ENCODE measurements at regions not wholly inside any gene's neighbourhood (a gene's known extent, or its start where the extent isn't known, plus 50 kb on each side); places are given as distances from the start of the nearest gene placed in this dataset.
"Not testable (repeated sequence)": the region's sequence is repeated elsewhere in the genome, so short reads cannot be mapped to it uniquely, and the experiment has no call there.

DNA sequence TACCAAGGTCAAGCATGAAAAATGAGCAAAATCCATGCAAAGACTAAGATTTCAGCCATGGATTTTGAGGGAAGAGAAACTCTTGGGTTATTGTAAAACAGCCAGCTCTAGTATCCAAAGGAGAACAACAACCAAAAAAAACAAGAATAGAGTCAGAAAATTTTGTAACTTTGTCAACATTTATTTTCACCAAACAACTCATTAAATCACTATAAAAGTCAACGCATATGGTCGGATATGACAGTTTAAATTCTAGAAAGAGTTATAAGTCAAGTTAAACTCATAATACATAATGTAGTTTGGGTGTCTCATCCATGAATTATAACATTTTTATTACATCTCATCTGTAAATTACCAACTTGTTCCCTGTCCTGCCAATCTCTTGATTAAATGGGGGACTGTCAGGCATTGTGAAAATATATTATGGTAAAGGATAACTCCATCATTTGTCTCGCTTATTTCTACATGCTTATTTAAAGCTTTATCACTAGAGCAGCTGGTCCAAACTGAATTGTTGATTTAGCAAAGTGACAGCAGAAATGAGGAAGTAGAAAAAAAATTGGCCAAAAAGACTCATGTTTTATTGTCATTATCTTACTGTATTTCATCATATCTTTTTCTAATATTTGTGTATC lies 224.8 kb upstream of the NOCT start:
- no peak for DNase-seq

GRCh38 chr4:138789796-138790195 lies 225.8 kb upstream of the NOCT start:
- no peak for DNase-seq

DNA sequence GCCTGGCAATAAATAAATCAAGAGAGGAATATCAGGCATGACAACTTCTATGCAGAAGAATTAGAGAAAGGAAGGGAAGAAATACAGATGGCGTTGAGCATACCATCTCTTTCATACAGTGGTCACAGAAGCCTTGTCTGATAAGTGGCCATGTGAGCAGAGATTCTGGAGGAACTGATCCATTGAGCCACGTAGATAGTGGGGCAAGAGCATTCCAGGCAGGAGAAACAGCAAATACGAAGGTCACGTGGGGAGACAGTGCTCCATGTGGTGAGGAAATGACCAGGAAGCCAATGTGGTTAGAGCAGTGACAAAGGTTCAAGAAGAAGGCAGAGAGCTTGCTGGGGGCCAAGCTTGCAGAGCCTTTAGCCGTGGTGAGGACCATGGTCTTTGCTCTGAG lies 226.7 kb upstream of the NOCT start:
- no peak for DNase-seq

- no peak for DNase-seq
Measured at GRCh38 chr4:138788267-138788790, 227.3 kb upstream of the NOCT start.

- not testable (repeated sequence) for DNase-seq
Measured at GRCh38 chr4:138779761-138780160, 235.8 kb upstream of the NOCT start.

- DNase-seq, result no peak
Measured at GRCh38 chr4:138775890-138776289, 239.7 kb upstream of the NOCT start.

DNA sequence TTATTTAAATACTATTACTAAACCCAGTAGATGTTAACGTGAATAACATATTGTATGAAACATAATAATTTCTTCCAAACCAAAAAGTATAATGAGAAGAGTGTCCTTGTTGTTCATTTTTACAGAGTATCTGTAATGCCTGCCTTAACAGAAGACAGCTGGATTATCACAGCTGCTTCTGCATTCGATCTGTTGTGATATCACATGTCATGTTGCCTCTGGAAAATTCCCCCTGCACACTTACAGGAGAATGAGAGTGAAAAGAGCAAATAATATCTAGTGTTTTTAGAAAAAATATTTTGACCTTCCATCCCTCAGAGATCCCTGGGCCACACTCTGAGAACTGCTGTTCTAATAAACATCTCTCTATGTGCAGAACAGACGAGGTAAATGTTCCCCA lies 240.1 kb upstream of the NOCT start:
- no peak for DNase-seq

- no peak for DNase-seq
Measured at GRCh38 chr4:138774940-138775339, 240.6 kb upstream of the NOCT start.

DNA sequence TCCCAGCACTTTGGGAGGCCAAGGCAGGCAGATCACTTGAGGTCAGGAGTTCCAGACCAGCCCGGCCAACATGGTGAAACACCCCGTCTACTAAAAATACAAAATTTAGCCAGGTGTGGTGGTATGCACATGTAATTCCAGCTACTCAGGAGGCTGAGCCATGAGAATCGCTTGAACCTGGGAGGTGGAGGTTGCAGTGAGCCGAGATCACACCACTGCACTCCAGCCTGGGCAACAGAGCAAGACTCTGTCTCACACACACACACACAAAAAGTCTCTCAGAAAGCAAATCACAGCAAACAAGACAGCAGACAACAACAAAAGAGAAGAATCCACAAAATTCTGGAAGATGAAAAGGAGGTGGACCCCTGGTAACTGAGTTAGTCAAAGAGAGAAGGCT lies 241.5 kb upstream of the NOCT start:
- not testable (repeated sequence) for DNase-seq

GRCh38 chr4:138773321-138773720 lies 242.3 kb upstream of the NOCT start:
- DNase-seq, result no peak

DNA sequence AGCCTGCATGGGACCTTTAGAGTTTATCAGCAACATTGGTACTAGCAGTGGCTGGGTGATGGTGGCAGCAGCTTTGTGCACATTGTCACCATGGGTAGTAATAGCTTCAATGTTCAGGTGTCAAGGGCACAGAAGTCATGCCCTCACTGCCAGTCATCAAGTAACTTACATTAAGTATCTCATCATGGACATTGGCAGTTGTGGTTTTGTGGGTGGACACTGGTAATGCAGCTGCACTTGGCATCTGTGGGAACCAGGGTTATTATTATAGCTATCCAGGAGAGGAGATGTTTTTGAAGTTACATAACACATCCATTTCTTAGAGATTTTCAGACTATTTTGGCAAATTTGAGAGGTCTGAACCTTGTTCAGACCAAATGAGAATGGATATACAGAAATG lies 243.2 kb upstream of the NOCT start:
- DNase-seq, result no peak

GRCh38 chr4:138770818-138771217 lies 244.8 kb upstream of the NOCT start:
- DNase-seq, result no peak

- no peak for DNase-seq
Measured at GRCh38 chr4:138766332-138766731, 249.2 kb upstream of the NOCT start.

DNA sequence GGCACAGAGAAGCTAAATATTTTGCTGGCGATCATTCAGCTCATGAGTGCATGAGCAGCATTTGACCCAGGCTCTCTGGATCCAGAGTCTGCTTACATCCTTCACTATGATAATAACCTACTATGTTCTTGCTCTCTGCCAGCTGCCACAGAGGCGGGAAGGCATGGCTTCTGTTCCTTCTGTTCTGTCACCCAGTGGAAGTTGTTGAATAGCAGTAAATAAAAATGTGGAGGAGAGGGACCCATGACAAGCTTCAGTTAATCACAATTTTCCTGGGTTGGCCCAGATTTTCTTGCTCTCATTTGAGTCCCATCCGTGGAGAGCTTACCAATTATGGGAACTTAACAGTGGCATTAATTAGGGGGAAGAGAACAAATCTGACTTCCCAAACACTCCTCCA lies 250.1 kb upstream of the NOCT start:
- DNase-seq, result no peak

DNA sequence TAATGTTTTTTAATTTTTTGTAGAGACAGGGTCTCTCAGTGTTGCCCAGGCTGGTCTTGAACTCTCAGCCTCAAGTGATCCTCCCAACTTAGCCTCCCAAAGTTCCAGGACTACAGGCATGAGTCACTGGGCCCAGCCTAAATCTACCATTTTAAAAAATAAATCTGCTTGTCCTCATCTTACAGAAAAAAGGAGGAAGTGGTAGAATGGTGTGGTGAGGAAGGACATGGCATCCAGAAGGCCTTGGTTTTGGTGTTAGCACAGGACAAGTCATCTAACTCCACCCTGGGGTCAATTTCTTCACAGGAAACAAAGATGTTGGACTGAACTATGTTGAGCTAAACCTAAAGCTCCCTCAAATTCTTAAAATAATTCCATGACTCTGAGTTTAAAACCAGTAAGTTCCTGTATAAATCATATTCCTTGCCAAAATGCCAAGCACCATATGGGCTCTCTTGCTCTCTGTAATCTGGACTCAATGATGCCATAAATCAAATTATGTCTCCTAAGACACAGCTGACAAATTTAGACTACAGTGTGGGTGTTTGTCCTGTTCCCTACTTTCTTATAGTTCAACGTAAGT lies 253.9 kb upstream of the NOCT start:
- no peak for DNase-seq

DNA sequence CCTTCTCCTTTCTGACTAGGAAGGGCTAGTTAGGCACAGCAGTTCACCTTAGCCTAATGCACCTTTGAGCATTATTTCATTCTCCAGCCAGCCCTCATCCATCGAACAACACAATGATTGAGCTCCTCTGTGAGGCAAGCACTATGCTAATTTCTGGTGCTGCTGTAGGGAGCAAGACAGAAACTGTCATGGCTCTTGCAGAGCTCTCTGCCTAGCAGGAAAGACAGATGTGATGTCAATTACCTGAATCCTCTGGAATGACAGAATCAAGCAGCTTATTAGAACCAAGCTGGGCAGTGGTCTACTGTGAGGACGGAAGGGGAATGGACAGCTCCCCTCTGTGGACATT lies 256.1 kb upstream of the NOCT start:
- no peak for DNase-seq

DNA sequence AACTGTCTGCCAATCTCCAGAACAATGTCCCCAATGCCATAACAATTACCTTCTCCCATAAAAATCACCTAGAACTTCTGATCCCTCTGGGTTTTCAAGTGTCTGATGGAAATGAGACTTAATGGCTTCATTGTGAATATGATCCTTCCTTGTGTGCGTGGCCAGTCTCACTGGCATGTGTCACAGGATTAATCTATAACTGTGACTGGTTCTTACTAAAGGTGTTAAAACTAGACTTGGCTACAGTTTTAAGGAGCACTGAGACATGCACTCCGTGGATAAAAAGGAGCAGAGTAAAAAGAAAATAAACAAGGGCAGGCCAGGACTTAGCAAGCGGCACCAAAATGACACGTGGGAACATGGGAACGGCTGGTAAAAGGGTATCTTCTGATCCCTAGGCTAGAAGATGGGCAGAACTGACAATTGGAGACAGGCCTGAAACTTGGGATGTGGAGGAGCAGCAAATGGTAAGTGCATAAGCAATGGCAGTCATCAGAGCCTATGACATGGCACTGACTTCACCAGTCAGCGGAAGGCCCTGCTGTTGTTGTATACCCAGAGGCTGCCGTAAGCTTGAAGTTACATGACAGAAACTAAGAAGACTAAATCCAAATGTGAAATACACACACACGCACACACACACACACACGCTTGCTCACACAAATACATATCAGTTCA lies 256.6 kb upstream of the NOCT start:
- DNase-seq, result no peak

DNA sequence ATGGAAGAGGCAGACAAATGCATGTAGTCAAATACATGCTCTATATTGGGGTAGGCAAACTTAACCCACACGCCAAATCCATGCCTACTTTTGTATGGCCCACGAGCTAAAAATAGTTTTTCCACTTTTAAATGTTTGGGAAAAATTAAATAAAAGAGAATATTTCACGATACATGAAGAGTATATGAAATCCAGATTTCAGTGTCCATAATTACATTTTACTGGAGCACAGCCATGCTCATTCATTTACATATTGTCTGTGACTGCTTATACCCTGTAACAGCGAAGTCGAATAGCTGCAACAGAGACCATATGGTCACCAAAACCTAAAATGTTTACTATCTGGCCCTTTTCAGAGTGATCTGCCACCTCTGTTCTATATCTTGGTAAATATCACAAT lies 257.4 kb upstream of the NOCT start:
- DNase-seq, result no peak

GRCh38 chr4:138757432-138757831 lies 258.1 kb upstream of the NOCT start:
- no peak for DNase-seq

GRCh38 chr4:138756519-138756918 lies 259.1 kb upstream of the NOCT start:
- DNase-seq, result no peak

DNA sequence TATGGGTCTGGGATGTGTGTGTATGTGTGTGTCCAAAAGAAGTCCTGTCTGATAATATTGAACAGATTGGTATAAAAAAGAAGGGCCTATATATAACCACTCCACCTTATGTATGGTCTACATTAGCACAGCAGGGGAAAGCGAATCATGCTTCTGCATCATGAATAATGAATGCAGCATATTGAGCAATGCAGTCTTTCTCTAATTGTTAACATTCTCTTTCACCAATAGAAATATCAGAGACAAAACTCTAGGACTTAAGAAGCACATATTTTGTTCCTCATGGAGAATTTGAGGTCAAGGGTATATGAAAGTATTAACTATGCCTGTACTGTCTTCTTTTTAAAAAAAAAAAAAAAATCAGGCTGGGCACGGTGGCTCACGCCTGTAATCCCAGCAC lies 264.3 kb upstream of the NOCT start:
- no peak for DNase-seq

GRCh38 chr4:138749303-138749702 lies 266.3 kb upstream of the NOCT start:
- no peak for DNase-seq

- DNase-seq, result no peak
Measured at GRCh38 chr4:138741766-138742377, 273.7 kb upstream of the NOCT start.

Data from NCI-H187 (cell line).